AG10803 (cell line): ENCODE measurements at regions not wholly inside any gene's neighbourhood (a gene's known extent, or its start where the extent isn't known, plus 50 kb on each side); places are given as distances from the start of the nearest gene placed in this dataset.

Source experiments
- DNase-seq: peaks from one replicate; pipeline ENCODE4 v3.0.0; 2010; ENCODE audit warnings: low read depth
- H3K4me3 ChIP-seq: 2 replicates; pipeline ENCODE4 v1.5.1; 2011; ENCODE audit warnings: mild to moderate bottlenecking, low read length, control low read depth
- CTCF ChIP-seq: conservative IDR thresholded peaks from 2 replicates; pipeline ENCODE4 v1.5.1; 2011; ENCODE audit warnings: mild to moderate bottlenecking, low read length, control low read depth, inconsistent platforms

DNA sequence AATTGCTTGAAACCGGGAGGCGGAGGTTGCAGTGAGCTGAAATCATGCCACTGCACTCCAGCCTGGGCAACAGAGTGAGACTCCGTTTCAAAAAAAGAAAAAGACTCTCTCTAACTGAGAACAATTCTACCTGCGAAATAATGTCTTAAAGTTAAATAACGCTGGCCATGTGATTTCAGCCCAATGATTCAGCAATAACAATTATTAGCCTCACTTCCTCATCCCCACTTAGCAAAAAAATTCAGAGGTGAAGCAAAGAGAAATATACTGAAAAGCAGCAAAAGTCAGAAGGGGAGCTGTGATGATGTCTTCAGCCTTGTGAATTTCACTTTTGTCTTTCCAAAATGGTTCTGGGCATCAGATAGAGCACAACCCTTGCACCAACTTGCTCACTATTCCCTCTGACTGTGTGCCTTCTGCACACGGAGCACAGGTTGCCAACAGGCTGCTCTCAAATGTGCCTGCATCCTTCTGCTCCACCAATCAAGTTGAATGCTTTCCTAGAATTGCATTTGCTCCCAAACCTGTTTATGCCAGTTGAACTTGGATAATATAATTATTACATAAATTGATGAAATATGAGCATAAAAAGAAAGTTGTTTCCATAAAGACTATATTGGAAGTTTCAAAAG lies 79.8 kb upstream of the IPO9 start:
- no peak overlapping the region for H3K4me3 ChIP-seq
- DNase-seq: no peak
- TF ChIP-seq CTCF: no peak

DNA sequence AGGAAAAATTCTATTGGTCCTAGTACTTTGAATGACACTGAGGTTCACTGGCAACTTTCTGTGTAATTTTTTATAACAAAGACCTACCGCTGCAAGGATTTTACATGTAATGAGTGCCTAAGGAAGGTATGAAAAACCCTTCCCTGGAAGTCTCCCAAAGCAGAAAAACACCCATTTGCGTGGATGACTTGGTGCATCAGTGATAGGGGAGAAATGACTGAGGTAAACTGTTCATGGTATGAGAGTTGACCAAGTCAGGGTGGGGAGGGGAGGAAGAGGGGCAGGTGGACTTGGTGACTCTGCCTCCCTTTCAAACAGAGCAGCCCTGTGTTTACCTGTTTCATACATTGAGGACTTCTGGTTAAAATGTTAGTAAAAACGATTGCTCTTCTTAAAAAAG lies 78.8 kb upstream of the IPO9 start:
- H3K4me3 ChIP-seq: no peak overlapping the region
- DNase-seq: no peak
- TF ChIP-seq CTCF: no peak

DNA sequence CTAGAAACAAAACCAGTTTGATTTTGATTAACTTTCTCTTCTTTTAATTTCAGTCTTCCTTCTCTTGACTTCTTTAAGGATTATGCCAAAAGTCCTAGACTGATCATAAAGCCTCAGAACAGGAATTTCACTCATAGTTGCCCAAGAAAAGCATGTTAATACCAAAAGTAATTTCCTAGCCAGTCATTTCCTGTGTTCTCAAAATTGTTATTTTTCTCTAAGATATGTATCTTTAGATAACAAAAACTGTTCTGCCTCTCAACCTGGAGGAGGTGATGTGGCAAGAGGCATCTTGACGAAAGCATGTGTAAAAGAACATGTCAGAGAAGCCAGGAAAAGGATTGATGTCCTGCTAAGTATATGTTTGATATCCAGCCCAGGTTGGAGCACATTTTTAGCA lies 78.0 kb upstream of the IPO9 start:
- DNase-seq: peak; percentile 68
- H3K4me3 ChIP-seq: no peak overlapping the region
- no peak for TF ChIP-seq CTCF

GRCh38 chr1:201751872-201752271 lies 77.1 kb upstream of the IPO9 start:
- H3K4me3 ChIP-seq: no peak overlapping the region
- TF ChIP-seq CTCF: no peak
- DNase-seq: no peak

DNA sequence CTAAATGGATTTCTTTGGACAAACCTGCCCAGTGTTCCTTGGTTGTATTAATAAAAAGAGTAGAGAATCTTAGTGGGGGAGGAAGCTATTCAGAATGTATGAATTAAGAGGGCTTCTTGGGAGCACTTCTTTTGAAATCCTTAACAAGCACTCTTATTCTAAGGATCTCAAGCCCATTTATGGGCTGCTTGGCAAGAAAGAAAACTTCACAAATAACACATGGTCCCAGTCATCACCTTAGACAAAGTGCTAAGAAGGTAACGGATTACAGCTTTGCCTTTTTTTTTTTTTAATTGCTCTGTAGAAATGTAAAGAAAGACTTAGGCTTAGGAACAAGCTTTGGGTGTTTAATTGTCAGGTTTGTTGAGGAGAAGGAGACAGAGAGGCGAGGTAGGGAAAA lies 76.6 kb upstream of the IPO9 start:
- no peak for DNase-seq
- no peak for TF ChIP-seq CTCF
- H3K4me3 ChIP-seq: no peak overlapping the region

GRCh38 chr1:201753492-201753891 lies 75.5 kb upstream of the IPO9 start:
- H3K4me3 ChIP-seq: no peak overlapping the region

More at GRCh38 chr1:201753492-201753891, 75.5 kb upstream of the IPO9 start:
- DNase-seq: peak; percentile 53
- no peak for TF ChIP-seq CTCF
